T-cell (primary cell): ENCODE measurements at regions not wholly inside any gene's neighbourhood (a gene's known extent, or its start where the extent isn't known, plus 50 kb on each side); places are given as distances from the start of the nearest gene placed in this dataset.

ENCODE experiments used
- ATAC-seq, 4 experiments: fragments of 200-7000 bp in 3 of 4; fragments of 150-1000 bp in 1 of 4; cut with Tn5 transposase; replicated peaks in 1 of 4; 1 replicate in 3 of 4; 2 replicates in 1 of 4; pipeline ENCODE4 v1.10.0; 2021; ENCODE audit warnings: moderate library complexity in 3 of 4, mild to moderate bottlenecking in 2 of 4, moderate number of reproducible peaks in 1 of 4
- CTCF ChIA-PET, 2 donors: fragments of 300-600 bp; sonication (Branson Sonifier 250); formaldehyde crosslinking; loops; one replicate each; lab custom pipeline; 2022; ENCODE audit warnings: antibody characterized with exemption in 2 of 2; lab: Charles Lee
- POLR2A ChIA-PET, 2 donors: fragments of 300-600 bp; sonication (Branson Sonifier 250); formaldehyde crosslinking; loops; one replicate each; lab custom pipeline; 2022; ENCODE audit warnings: antibody characterized with exemption in 2 of 2; lab: Charles Lee
- DNase-seq, 35 experiments: peaks; one replicate each; pipeline versions ENCODE4 v3.0.0 to v3.0.0-alpha.2; 2013 to 2023
- H3K27ac ChIP-seq: one replicate; pipeline ENCODE4 v1.5.1; 2013; ENCODE audit warnings: low read length
- H3K27me3 ChIP-seq, 2 experiments: replicated peaks in 1 of 2; 1 replicate in 1 of 2; 2 replicates in 1 of 2; pipeline versions ENCODE4 v1.6.1 to v1.7.0; 2013; ENCODE audit warnings: low read length in 1 of 2, mixed read lengths in 1 of 2; ENCODE audit not compliant: control insufficient read depth in 2 of 2, insufficient read depth in 2 of 2; ENCODE audit errors: extremely low read depth in 1 of 2
- H3K36me3 ChIP-seq, 2 donors: 1 replicate in 1 of 2; 2 replicates in 1 of 2; pipeline versions ENCODE4 v1.6.1 to v1.7.0; 2013; ENCODE audit warnings: low read length in 1 of 2; ENCODE audit not compliant: control insufficient read depth in 2 of 2, insufficient read depth in 1 of 2; ENCODE audit errors: extremely low read depth in 1 of 2
- H3K4me1 ChIP-seq, 2 experiments: 1 replicate in 1 of 2; 2 replicates in 1 of 2; pipeline versions ENCODE4 v1.6.1 to v1.7.0; 2013; ENCODE audit warnings: low read length in 2 of 2, mixed read lengths in 1 of 2; ENCODE audit not compliant: insufficient read depth in 2 of 2, control insufficient read depth in 1 of 2; ENCODE audit errors: extremely low read depth in 1 of 2
- H3K4me3 ChIP-seq, 2 donors: 1 replicate in 1 of 2; 2 replicates in 1 of 2; pipeline versions ENCODE4 v1.5.1 to v1.7.0; 2013; ENCODE audit warnings: mild to moderate bottlenecking in 2 of 2, low read length in 1 of 2, moderate library complexity in 1 of 2; ENCODE audit not compliant: control insufficient read depth in 1 of 2; ENCODE audit errors: extremely low read depth in 1 of 2
- H3K9me3 ChIP-seq: 2 replicates; pipeline ENCODE4 v1.7.0; 2013
- H3K27ac Mint-ChIP-seq, 2 donors: one replicate each; pipeline ENCODE4 v1.8.0; 2020 to 2021; ENCODE audit warnings: mild to moderate bottlenecking in 2 of 2, mixed read lengths in 2 of 2
- H3K27me3 Mint-ChIP-seq, 2 donors: one replicate each; pipeline ENCODE4 v1.8.0; 2021 to 2022; ENCODE audit warnings: mixed read lengths in 2 of 2
- H3K36me3 Mint-ChIP-seq: one replicate; pipeline ENCODE4 v1.8.0; 2021; ENCODE audit warnings: mixed read lengths
- H3K4me1 Mint-ChIP-seq, 3 donors: one replicate each; pipeline ENCODE4 v1.8.0; 2020 to 2022; ENCODE audit warnings: mixed read lengths in 3 of 3, mild to moderate bottlenecking in 1 of 3
- H3K4me3 Mint-ChIP-seq, 3 donors: one replicate each; pipeline ENCODE4 v1.8.0; 2020 to 2022; ENCODE audit warnings: mild to moderate bottlenecking in 3 of 3, mixed read lengths in 3 of 3, moderate library complexity in 3 of 3
- H3K9me3 Mint-ChIP-seq, 3 donors: one replicate each; pipeline ENCODE4 v1.8.0; 2020 to 2022; ENCODE audit warnings: mixed read lengths in 3 of 3
- WGBS: methylation state at CpG from one replicate; pipeline ENCODE4 v1.1.5; 2013; ENCODE audit warnings: missing lambda C conversion rate; ENCODE audit not compliant: insufficient coverage; 5-methylcytosine and 5-hydroxymethylcytosine counted together

GRCh38 chr3:174382878-174383277 is 476.3 kb upstream of the NAALADL2 start:
- H3K4me1 ChIP-seq: no peaks in the 10 kb centered on the region
- no peaks in the 10 kb centered on the region for H3K4me1 Mint-ChIP-seq
- DNase-seq: no peak
- no peaks in the 10 kb centered on the region for H3K27me3 ChIP-seq
- H3K9me3 Mint-ChIP-seq: peaks cover 2 to 9% (median 3%) of the 10 kb centered on the region in 3 donors
- no peaks in the 10 kb centered on the region for H3K36me3 Mint-ChIP-seq
- WGBS: no CpG with 5 or more reads among the region's 1 CpG
- no peak for ATAC-seq
- H3K27ac ChIP-seq: no peak overlapping the region
- no peaks in the 10 kb centered on the region for H3K36me3 ChIP-seq
- H3K27ac Mint-ChIP-seq: no peak overlapping the region
- H3K4me3 ChIP-seq: no peak overlapping the region
- peaks cover 0 to 4% of the 10 kb centered on the region in 2 donors for H3K27me3 Mint-ChIP-seq
- CTCF ChIA-PET: no interaction called here
- POLR2A ChIA-PET: no interaction called here
- no peaks in the 10 kb centered on the region for H3K9me3 ChIP-seq
- H3K4me3 Mint-ChIP-seq: no peak overlapping the region

- no CpG with 5 or more reads among the region's 1 CpG for WGBS
- H3K4me3 Mint-ChIP-seq: no peak overlapping the region
- no peaks in the 10 kb centered on the region for H3K36me3 Mint-ChIP-seq
- ChIA-PET POLR2A (no interaction called here), CTCF (no interaction called here)
- peaks cover 2 to 15% (median 4%) of the 10 kb centered on the region in 3 donors for H3K9me3 Mint-ChIP-seq
- Histone ChIP-seq H3K9me3 (no peaks in the 10 kb centered on the region), H3K27me3 (no peaks in the 10 kb centered on the region), H3K4me1 (no peaks in the 10 kb centered on the region), H3K36me3 (no peaks in the 10 kb centered on the region), H3K4me3 (no peak overlapping the region), H3K27ac (no peak overlapping the region)
- DNase-seq (no peak), ATAC-seq (no peak)
- no peaks in the 10 kb centered on the region for H3K4me1 Mint-ChIP-seq
- no peaks in the 10 kb centered on the region for H3K27me3 Mint-ChIP-seq
- no peak overlapping the region for H3K27ac Mint-ChIP-seq
These were observed 471.4 kb upstream of the NAALADL2 start for GRCh38 chr3:174387736-174388135.

- no peaks in the 10 kb centered on the region for H3K36me3 Mint-ChIP-seq
- Histone ChIP-seq H3K27me3 (no peaks in the 10 kb centered on the region), H3K4me3 (no peak overlapping the region), H3K27ac (no peak overlapping the region), H3K4me1 (no peaks in the 10 kb centered on the region), H3K36me3 (no peaks in the 10 kb centered on the region), H3K9me3 (no peaks in the 10 kb centered on the region)
- H3K4me3 Mint-ChIP-seq: no peak overlapping the region
- no peaks in the 10 kb centered on the region for H3K4me1 Mint-ChIP-seq
- POLR2A ChIA-PET: no interaction called here
- H3K9me3 Mint-ChIP-seq: peaks cover 0 to 10% (median 3%) of the 10 kb centered on the region in 3 donors
- CTCF ChIA-PET: no interaction called here
- H3K27me3 Mint-ChIP-seq: peaks cover 0 to 4% of the 10 kb centered on the region in 2 donors
- DNase-seq: peak in 1 of 35 experiments; percentile 19
- no peak overlapping the region for H3K27ac Mint-ChIP-seq
- no peak for ATAC-seq
These were observed 461.3 kb upstream of the NAALADL2 start for GRCh38 chr3:174397848-174398247.

GRCh38 chr3:174398761-174399160 is 460.4 kb upstream of the NAALADL2 start:
- no peak overlapping the region for H3K4me3 ChIP-seq
- no peaks in the 10 kb centered on the region for H3K36me3 ChIP-seq
- H3K4me1 ChIP-seq: no peaks in the 10 kb centered on the region
- no peak overlapping the region for H3K27ac ChIP-seq
- DNase-seq (no peak), ATAC-seq (no peak)
- Mint-ChIP-seq H3K4me3 (no peak overlapping the region), H3K27ac (no peak overlapping the region), H3K4me1 (no peaks in the 10 kb centered on the region), H3K9me3 (peaks cover 0 to 10% (median 3%) of the 10 kb centered on the region in 3 donors), H3K27me3 (peaks cover 0 to 4% of the 10 kb centered on the region in 2 donors), H3K36me3 (no peaks in the 10 kb centered on the region)
- POLR2A ChIA-PET: no interaction called here
- H3K27me3 ChIP-seq: no peaks in the 10 kb centered on the region
- WGBS: 83% methylated on average over 1 of the region's 1 CpG
- H3K9me3 ChIP-seq: no peaks in the 10 kb centered on the region
- CTCF ChIA-PET: no interaction called here

DNA sequence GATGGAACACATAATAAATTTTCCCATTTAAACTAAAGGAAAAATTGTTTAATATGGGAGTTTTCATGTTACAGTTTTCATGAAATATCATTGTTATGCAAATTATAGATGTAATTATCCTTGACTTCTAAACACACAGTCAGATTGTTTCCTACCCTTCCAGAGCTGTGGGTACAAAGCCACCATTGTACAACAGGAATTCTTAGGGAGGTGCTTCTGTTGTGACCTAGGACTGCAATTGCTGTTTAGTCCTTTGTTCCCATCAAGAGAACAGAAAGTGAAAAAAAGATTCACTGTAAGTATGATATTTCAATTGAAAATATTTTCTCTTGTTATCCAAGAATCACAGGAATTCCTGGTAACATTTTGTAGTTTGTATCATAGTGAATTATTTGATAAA is 455.3 kb upstream of the NAALADL2 start:
- H3K9me3 Mint-ChIP-seq: peaks cover 3 to 17% (median 5%) of the 10 kb centered on the region in 3 donors
- no peaks in the 10 kb centered on the region for H3K4me1 ChIP-seq
- ATAC-seq (no peak), DNase-seq (no peak)
- ChIA-PET CTCF (interaction anchor here in 1 of 2 donors (0.6 kb wide), 1 partner anchor 1782 kb away, joined by 3 read pairs; no protein-coding TSS in a partner anchor), POLR2A (no interaction called here)
- no peaks in the 10 kb centered on the region for H3K36me3 ChIP-seq
- H3K27ac Mint-ChIP-seq: no peak overlapping the region
- H3K9me3 ChIP-seq: no peaks in the 10 kb centered on the region
- H3K27ac ChIP-seq: no peak overlapping the region
- no peak overlapping the region for H3K4me3 Mint-ChIP-seq
- H3K27me3 ChIP-seq: no peaks in the 10 kb centered on the region
- peaks cover 0 to 4% of the 10 kb centered on the region in 2 donors for H3K27me3 Mint-ChIP-seq
- no peaks in the 10 kb centered on the region for H3K4me1 Mint-ChIP-seq
- no peaks in the 10 kb centered on the region for H3K36me3 Mint-ChIP-seq
- H3K4me3 ChIP-seq: no peak overlapping the region

DNA sequence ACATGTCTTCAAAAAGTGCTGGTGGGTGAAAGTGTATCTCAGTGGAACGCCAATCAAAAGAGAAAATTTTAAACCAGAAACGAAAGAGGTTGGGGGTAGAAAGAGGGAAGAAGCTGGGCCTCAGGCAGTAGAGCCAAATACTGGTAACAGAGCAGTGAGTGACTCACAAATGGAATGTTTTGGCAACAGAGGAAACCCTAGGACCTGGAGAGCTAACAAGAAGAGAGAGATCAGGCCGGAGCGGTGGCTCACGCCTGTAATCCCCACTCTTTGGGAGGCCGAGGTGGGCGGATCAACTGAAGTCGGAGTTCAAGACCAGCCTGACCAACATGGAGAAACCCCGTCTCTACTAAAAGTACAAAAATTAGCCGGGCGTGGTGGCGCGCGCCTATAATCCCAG is 450.8 kb upstream of the NAALADL2 start:
- H3K36me3 ChIP-seq: no peaks in the 10 kb centered on the region
- 89% methylated on average over 11 of the region's 14 CpGs for WGBS
- no peak overlapping the region for H3K4me3 ChIP-seq
- no peaks in the 10 kb centered on the region for H3K27me3 ChIP-seq
- ATAC-seq (no peak), DNase-seq (no peak)
- no peaks in the 10 kb centered on the region for H3K4me1 ChIP-seq
- no peak overlapping the region for H3K4me3 Mint-ChIP-seq
- ChIA-PET POLR2A (no interaction called here), CTCF (no interaction called here)
- no peaks in the 10 kb centered on the region for H3K4me1 Mint-ChIP-seq
- H3K36me3 Mint-ChIP-seq: no peaks in the 10 kb centered on the region
- no peaks in the 10 kb centered on the region for H3K27me3 Mint-ChIP-seq
- H3K27ac Mint-ChIP-seq: no peak overlapping the region
- peaks cover 0 to 7% (median 5%) of the 10 kb centered on the region in 3 donors for H3K9me3 Mint-ChIP-seq
- no peaks in the 10 kb centered on the region for H3K9me3 ChIP-seq
- no peak overlapping the region for H3K27ac ChIP-seq

DNA sequence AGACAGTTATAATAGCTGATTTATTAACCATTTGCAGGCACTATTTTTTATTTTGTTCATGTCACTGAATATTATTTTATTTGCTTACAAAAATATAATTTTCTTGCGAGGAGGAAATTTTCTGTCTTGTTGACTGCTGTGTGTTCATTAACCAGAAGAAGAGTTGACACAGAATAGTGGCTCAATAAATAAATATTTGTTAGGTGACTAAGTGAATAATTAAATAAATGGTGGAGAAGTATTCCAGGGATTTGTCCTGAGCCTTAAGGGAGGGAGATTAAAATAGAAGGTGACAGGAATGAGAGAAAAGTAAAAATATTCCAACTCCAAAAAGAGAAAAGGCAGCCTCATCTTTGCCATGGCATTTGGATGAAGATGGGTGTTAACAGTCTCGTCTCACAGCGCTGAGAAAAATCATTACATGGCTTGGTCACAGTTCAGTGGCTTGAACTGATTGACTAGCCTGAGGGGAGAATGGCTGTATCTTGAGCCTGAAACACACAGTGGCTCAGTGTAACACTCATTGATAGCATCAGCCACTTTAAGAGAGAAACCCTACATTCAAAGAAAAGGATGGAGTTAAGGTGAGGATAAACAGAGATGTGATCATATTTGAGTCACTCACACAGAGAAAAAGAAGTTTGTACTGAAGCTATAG is 449.9 kb upstream of the NAALADL2 start:
- peaks cover 0 to 7% (median 5%) of the 10 kb centered on the region in 3 donors for H3K9me3 Mint-ChIP-seq
- no CpG with 5 or more reads among the region's 3 CpGs for WGBS
- no peak overlapping the region for H3K4me3 ChIP-seq
- no peaks in the 10 kb centered on the region for H3K36me3 Mint-ChIP-seq
- no peaks in the 10 kb centered on the region for H3K4me1 Mint-ChIP-seq
- H3K9me3 ChIP-seq: no peaks in the 10 kb centered on the region
- no peak for ATAC-seq
- H3K27ac ChIP-seq: no peak overlapping the region
- H3K4me1 ChIP-seq: no peaks in the 10 kb centered on the region
- no peak overlapping the region for H3K27ac Mint-ChIP-seq
- no peaks in the 10 kb centered on the region for H3K27me3 ChIP-seq
- CTCF ChIA-PET: no interaction called here
- H3K4me3 Mint-ChIP-seq: no peak overlapping the region
- DNase-seq: no peak
- no peaks in the 10 kb centered on the region for H3K27me3 Mint-ChIP-seq
- POLR2A ChIA-PET: no interaction called here
- H3K36me3 ChIP-seq: no peaks in the 10 kb centered on the region
